ENCODE measurements at regions not wholly inside any gene's neighbourhood (a gene's known extent, or its start where the extent isn't known, plus 50 kb on each side); places are given as distances from the start of the nearest gene placed in this dataset.
A peak's percentile ranks its signal among the peaks of the same experiment; 100 is the strongest.
"Not testable (repeated sequence)": the region's sequence is repeated elsewhere in the genome, so short reads cannot be mapped to it uniquely, and the experiment has no call there.

- DNase-seq (ENCODE audit: low read depth in 2 of 2) = no peak
Measured at GRCh38 chr14:88064841-88065240, 59.9 kb downstream of the GPR65 start.

- DNase-seq (ENCODE audit: low read depth in 2 of 2) = no peak
Measured at GRCh38 chr14:88069677-88070076, 64.7 kb downstream of the GPR65 start.

GRCh38 chr14:88075269-88075981 is 70.5 kb downstream of the GPR65 start:
- DNase-seq (ENCODE audit: low read depth in 2 of 2) = no peak

GRCh38 chr14:88078525-88078924 is 73.6 kb downstream of the GPR65 start:
- DNase-seq (ENCODE audit: low read depth in 2 of 2) = no peak

GRCh38 chr14:88079624-88080023 is 74.7 kb downstream of the GPR65 start:
- no peak for DNase-seq (ENCODE audit: low read depth in 2 of 2)

- no peak for DNase-seq (ENCODE audit: low read depth in 2 of 2)
Measured at GRCh38 chr14:88085736-88086135, 80.8 kb downstream of the GPR65 start.

- DNase-seq (ENCODE audit: low read depth in 2 of 2) = no peak
Measured at GRCh38 chr14:88089445-88089844, 84.5 kb downstream of the GPR65 start.

- no peak for DNase-seq (ENCODE audit: low read depth in 2 of 2)
Measured at GRCh38 chr14:88092529-88092928, 87.6 kb downstream of the GPR65 start.

- no peak for DNase-seq (ENCODE audit: low read depth in 2 of 2)
Measured at GRCh38 chr14:88095791-88096190, 90.9 kb downstream of the GPR65 start.

- DNase-seq (ENCODE audit: low read depth in 2 of 2) = no peak
Measured at GRCh38 chr14:88098163-88098562, 93.2 kb downstream of the GPR65 start.

GRCh38 chr14:88104710-88105109 is 99.8 kb downstream of the GPR65 start:
- no peak for DNase-seq (ENCODE audit: low read depth in 2 of 2)

GRCh38 chr14:88106377-88106776 is 101.4 kb downstream of the GPR65 start:
- DNase-seq (ENCODE audit: low read depth in 2 of 2) = no peak

- not testable (repeated sequence) for DNase-seq (ENCODE audit: low read depth in 2 of 2)
Measured at GRCh38 chr14:88127669-88128068, 122.7 kb downstream of the GPR65 start.

GRCh38 chr14:88128816-88129215 is 123.9 kb downstream of the GPR65 start:
- DNase-seq (ENCODE audit: low read depth in 2 of 2) = no peak

GRCh38 chr14:88129306-88130056 is 124.5 kb downstream of the GPR65 start:
- DNase-seq (ENCODE audit: low read depth in 2 of 2) = peak in 1 of 2 donors; percentile 11

- no peak for DNase-seq (ENCODE audit: low read depth in 2 of 2)
Measured at GRCh38 chr14:88130057-88130432, 125.1 kb downstream of the GPR65 start.

All from dermis microvascular lymphatic vessel endothelial cell (primary cell).